GM18909 (cell line): ENCODE measurements at regions not wholly inside any gene's neighbourhood (a gene's known extent, or its start where the extent isn't known, plus 50 kb on each side); places are given as distances from the start of the nearest gene placed in this dataset.
"Not testable (repeated sequence)": the region's sequence is repeated elsewhere in the genome, so short reads cannot be mapped to it uniquely, and the experiment has no call there.

Source experiments
- ATAC-seq: cut with Tn5 transposase; IDR thresholded peaks from one replicate; pipeline ENCODE4 v1.9.1; 2021; ENCODE audit warnings: mild to moderate bottlenecking; ENCODE audit not compliant: unreplicated experiment, poor library complexity

DNA sequence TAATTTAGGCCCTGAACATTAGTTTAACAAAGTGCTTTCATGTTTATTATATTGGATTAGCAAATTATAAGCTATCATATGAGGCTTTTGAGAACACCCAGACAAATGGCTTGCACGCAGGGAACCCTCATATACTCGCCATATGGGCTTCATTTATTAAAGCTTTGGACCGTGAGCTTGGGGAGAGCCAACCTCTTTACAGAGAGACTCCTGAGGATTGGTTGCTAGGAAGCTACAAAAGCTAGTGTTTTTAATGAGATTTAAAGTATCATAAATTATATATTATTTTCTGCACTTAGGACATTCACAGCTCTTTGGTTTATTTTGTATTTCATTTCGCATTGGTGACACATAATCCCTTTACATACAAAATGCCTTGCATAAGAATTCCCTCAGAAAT is 193.8 kb upstream of the TOX3 start:
- ATAC-seq, result no peak

DNA sequence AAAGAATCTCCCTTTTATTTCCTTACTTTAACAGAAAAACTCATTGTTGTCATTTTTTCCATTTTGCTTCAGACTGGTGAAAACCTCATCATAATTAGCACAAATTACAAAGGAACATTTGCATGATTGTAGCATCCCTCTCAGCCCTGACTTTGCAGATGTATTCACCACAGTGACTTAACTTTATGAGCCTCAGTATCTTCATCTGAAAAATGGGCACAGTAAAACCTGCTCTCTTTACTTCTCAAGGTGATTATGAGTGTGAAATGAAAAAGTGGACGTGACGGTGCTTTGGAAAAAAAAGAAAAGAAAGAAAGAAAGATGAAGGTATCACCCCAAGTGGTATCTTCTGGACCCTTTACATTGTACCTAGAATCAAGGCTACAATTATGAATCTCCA is 193.4 kb upstream of the TOX3 start:
- ATAC-seq, result no peak

DNA sequence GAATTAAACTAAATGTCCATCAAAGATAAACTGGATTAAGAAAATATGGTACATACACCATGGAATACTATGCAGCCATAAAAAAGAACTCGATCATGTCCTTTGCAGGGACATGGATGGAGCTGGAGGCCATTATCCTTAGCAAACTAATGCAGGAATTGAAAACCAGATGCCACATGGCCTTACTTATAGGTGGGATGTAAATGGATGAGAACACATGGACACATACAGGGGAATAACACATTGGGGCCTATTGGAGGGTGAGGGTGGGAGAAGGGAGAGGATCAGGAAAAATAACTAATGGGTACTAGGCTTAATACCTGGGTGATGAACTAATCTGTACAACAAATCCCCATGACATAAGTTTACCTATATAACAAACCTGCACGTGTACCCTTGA is 192.0 kb upstream of the TOX3 start:
- ATAC-seq, result not testable (repeated sequence)

DNA sequence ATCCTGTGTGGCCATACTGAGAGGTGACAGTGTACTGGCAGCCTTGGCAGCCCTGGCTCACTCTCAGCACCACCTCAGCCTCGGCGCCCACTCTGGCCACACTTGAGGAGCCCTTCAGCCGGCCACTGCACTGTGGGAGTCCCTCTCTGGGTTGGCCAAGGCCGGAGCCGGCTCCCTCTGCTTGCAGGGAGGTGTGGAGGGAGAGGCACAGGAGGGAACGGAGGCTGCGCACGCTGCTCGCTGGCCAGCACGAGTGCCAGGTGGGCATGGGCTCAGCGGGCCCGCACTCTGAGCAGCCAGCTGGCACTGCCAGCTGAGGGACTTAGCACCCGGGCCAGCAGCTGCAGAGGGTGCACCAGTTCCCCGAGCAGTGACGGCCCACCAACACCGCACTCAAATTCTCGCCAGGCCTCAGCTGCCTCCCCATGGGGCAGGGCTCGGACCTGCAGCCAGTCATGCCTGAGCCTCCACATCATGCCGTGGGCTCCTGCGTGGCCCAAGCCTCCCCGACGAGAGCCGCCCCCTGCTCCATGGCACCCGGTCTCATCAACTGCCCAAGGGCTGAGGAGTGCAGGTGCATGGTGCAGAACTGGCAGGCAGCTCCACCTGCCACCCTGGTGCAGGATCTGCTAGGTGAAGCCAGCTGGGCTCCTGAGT is 184.4 kb upstream of the TOX3 start:
- ATAC-seq, result no peak

DNA sequence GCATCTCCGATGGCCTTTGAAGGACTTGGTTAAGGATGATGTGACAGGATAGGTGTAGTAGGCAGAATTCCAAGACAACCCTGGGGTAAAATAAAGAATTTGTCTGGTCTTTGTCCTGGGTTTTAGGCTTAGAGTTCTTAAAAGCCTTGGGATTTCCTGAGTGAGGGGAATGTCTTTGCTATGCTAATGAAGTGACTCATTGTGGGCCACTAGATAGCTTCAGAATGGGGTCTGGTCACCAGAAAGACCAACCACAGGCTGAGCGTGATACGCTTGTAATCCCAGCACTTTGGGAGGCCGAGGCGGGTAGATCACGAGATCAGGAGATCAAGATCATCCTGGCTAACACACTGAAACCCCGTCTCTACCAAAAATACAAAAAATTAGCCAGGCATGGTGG is 182.8 kb upstream of the TOX3 start:
- ATAC-seq, result no peak

DNA sequence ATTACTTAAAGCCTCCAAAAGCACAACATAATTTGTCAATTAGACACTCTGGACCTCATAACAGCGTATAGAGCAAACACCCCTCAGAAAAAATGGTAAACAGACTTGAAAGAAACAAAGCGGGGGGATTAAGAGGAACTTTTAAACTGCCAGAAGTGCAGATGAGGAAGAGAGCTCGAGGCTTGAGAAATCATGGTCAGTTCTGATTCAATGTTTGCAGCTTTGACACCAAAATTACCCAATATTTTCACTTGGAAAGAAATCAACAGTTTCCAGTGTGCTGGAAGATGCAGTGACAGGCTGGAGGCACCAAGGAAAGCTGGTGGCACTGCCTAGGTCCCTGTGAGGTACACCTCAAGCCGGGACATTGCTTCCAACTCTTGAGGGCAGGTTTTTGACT is 180.9 kb upstream of the TOX3 start:
- ATAC-seq, result no peak

DNA sequence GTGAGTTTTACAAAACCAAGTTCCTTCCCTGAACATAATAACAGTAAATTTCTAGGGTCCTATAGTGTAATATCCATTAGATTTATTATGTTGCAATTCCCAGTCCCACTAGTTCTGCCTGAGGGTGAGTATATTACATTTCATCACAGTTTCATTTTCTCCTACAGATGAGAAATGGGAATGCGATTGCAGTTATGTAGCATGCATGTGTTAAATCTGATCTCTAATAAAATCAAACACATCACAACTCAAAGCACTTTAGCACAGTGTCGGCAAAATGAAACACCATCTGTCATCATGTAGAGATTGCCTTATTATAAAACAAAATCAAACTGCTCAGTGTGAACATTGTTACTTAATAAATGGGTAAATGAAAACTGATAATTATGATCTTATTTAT is 180.5 kb upstream of the TOX3 start:
- ATAC-seq, result no peak

DNA sequence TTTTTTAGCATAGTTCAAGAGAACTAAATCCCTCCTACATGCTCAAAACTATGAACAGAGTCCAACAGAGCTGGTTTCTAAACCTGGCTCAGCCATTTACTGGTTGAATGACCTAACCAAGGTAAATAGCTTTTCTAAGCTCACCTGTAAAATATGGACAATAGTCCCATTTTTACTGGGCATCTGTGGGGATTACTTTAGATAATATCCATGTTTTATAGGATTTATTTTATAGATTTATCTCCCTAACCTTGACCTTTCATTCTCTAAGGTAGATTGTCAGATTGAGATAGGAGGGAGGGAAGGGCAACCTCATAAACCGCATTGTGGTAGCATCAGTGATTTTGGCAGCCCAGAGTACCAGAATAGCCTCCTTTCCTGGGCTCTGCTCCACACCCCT is 178.5 kb upstream of the TOX3 start:
- ATAC-seq, result no peak

DNA sequence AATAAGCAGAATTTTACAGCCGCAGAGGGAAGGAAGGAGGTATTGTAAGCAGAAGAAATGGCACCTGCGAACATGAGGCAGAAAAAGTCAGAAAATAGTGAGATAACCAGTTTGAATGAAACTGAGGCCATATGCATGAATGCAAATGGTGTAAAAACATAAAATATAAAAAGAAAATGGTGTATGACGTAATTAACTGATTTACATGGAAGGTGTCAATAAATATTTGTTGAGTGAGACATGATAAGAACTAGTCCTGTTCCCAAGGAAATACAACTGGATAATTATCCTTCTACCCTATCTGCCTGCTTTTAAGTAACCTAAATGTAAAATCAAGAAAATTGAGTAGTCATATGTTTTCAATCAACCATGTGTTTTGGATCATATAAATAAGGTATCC is 178.1 kb upstream of the TOX3 start:
- ATAC-seq, result no peak

DNA sequence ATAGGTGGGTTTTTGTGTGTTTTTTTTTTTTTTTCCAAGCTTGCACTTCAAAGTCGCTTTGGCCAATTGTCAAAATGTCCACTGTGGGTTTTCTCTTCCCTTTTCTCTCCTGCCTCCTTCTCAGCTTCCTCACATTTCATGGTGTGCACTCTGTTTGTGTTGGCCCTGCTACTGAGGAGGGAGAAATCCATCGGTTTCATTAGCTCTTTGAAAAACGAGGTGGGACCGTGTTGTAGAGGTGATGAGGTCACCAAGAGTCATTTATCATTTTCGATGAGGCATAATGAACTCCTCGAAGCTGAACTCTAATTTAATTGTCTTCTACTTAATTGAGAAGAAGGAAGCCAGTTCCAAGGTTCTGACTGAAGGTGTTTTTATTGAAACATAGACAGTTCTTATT is 174.4 kb upstream of the TOX3 start:
- ATAC-seq, result no peak

DNA sequence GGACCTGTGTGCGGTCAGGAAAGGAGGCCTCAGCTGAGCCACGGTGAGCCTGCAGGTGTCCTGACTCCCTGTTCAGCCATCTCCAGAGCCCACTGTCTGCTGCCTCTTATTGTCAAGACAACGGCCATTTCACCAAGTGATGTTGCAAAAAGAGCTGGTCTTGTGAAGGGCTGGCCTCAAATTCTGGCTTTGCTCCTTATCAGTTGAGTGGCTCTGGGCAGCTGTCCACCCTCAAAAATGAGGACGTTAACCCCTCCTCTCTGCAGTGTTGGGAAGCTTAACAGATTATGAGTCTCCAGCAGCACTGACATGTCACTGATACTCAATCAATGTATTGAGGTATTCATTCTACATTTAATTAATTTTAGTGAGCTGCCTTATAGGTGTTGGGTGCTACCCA is 171.1 kb upstream of the TOX3 start:
- ATAC-seq, result no peak

DNA sequence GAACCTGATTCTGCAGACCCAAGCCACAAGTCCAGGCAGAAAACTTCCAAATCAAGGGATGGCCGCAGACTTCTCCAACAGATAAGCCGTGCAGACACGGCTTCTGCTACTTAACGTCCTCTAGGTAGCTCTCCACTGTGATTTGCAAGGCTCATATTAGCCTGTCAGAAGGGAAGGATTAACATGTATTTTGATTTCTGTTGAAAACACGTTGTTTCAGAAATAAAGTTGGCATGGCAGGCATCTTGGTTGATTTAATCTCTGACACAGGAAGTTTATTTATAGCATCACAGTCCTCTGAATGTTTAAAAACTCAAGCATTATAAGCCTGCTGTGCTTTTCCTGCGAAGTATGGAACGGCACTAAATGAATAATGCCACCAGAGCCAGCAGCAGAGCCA is 166.8 kb upstream of the TOX3 start:
- ATAC-seq, result no peak

DNA sequence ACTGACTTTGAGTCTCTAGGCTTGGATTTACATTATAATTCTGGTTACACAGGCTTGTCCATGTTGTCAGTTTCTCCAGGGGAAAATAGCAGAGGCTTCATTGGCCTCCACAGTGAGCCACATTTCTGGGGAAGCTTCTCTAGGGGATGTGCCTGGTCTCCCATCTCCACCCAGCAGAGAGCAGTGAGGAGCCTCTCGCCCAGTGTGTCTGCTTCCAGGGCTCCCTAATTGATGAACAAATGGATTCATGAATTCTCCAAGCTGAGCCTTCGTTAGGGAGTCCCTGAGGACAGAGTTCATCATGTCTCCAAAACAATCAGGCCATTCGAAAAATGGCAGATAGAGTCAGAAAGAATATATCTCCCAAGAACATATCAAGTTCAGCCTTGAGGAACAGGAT is 162.4 kb upstream of the TOX3 start:
- no peak for ATAC-seq

DNA sequence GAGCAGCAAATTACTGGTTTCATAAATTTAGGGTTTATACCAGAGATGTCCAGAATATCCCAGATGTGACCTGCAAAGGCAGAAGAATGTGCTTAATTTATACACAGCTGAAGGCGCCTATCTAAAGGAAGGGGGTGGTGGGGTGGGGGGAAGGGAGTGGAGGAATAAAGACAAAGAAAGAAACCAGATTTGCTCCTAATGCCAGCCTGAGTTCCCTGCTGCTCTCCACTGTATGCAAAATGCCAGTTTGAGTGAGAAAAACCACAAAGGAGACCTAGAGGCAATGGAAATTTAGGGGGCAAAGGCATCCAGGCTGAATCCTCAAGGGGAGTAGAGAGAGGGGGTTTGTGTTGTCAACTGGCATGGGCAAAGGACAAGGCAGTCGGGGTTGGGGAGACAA is 161.5 kb upstream of the TOX3 start:
- ATAC-seq, result no peak

DNA sequence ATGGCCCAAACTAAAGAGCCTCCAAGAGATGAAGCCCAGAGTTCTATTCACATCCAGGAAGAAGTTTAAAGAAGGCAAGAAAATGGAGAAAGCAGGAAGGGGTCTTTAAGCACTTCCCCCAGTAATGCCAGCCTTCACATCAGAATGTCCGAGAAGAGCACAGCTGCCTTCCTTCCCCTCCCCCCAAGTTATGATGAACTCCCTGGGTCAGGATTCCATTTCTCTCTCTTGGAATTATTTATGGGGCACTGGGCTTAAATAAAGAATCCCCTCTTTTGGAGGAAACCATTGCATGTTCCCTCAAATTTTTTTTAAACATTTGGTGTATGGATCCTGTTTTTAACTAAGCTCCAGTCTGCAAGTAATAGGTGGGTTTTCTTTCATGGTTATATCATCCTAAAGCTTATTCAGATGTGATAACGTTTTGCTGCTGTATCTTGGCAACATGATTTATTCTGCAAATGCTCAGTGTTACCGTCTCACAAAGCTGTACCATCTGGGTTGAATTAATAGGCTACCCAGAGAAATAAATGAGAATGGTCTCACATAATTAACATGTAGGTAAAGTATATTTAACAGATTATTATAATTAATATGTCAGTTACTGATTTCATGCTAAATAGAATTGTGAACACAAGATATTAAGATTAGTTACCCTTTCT is 160.9 kb upstream of the TOX3 start:
- no peak for ATAC-seq

DNA sequence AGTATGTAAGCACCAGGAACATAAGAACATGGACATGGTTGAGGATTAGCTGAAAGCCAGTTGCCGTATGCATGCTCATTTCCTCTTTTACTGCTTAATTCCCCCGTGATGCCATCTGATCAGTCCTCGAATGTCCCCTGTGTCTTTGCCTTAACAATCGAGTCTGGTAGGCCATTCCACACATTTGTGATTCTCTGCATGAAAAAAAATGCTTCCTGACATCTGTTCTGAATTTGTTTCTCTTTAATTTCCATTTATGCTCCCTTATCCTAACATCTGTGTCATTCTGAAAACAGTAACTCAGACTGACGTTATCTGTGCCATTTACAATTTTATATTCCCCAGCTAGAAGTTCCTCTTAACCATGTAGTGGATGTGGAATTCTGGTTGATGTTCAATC is 158.2 kb upstream of the TOX3 start:
- ATAC-seq, result no peak

DNA sequence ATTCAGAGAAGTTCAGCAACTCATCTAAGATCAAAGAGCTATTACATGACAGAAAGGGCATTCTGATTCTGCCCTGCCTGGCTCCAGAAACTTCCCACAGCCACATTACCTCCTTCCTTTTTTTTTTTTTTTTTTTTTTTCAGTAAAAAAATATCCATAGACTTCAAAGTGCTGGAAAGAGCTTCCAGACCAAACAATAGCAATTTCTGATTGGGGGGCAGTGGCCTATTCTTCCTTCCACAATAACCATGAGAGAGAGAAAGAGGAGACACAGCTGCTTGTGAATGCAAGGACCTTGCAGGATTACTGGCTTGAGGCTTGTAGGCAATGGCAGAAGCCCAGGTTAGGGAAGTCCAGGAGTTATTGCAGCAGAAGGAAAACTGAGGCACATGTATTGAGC is 151.0 kb upstream of the TOX3 start:
- ATAC-seq, result no peak

DNA sequence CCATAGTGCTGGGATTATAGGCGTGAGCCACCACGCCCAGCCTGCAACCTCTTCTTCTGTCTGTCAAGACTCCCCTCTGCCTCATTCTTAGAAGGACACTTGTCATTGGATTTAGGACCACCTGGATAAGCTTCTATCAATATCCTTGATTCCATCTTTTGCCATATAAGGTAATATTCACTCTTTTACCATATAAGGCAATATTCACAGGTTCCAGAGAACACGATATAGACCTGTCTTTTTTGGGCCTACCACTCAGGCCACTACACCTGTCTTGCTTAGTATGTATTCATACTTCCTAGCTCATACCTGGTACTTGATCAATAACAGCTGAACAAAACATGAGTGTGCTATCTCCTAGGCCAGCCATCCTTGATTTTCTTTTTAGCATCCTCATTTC is 149.2 kb upstream of the TOX3 start:
- no peak for ATAC-seq

DNA sequence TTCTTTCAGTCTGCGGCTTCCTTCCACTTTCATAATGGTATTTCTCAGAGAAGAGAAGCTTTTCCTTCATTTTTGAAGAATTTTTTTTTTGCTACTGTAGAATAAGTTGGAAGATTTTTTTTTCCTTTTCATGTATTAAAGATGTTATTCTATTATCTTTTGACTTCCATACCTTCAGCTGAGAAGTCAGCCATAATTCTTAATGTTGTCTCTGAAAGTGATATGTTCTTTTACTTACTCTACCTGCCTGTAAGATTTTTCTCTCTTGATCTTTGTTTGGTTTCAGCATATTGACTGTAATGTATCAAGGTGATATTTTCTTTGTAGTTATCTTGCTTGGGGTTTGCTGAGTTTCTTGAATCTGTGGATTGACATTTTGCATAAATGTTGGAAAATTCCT is 143.5 kb upstream of the TOX3 start:
- no peak for ATAC-seq

DNA sequence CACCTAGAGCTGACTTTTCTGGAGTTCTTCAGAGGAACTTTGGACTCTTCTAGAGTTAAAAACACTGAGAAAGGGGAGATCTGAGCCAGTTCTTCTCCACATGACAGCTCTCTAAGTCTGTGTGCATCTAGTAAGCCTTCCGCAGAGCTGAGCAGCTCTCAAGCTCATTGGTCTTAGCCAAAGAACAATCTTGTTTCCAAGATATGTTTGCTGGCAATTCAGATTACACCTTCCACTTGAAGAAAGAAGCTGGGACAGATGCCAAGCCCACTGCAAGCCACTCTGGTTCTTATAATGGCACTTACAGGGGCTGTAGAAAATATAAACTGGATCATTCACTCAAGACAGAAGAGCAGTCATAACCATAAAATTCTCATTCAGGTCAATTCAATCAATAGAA is 134.1 kb upstream of the TOX3 start:
- ATAC-seq, result no peak

DNA sequence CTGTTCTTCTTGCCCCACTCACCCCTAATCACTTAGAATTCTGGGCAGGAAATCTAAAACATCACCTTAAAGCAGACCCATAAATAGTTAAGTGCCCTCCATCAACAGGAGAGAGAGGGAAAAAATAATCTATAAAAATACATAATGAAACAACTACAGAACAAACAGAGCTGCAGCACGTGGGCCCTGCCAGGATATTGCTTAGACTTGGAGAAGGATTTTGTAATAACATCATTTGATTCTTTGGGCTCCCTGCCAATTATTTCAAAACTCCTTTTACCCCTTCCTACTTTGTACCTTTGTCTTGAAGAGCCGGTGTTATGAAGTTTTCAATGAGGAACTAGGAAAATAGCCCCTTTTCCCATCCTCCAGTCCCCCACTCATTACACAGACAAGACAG is 130.6 kb upstream of the TOX3 start:
- no peak for ATAC-seq

DNA sequence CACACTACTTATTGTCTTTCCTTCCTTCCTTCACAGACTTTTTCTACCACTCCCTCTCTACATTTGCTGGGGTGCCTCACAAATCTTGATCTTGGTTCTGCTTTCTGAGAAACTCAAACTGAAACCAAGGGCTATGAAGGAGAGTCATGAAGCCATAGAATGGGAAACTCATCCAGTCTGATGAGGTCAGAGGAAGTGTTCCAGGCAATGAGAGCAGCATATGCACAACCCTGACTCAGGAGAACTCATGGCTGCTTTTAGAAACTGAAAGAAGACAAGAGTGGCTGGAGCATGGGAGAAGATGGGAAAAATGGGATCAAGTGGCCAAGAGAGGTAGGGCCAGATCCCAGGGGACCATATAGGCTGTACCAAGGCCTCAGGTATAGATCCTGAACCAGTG is 130.0 kb upstream of the TOX3 start:
- ATAC-seq, result no peak

DNA sequence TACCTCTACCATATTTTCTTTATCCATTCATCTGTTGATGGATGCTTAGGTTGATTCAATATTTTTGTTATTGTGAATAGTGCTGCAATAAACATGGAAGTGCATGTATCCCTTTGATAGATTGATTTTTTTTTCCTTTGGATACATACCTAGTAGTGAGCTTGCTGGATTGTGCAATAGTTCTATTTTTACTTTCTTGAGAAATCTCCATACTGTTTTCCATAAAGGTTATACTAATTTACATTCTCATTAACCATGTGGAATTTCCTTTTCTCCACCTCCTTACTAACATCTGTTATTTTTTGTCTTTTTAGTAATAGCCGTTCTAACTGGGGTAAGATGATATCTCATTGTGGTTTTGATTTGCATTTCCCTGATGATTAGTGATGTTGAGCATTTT is 124.6 kb upstream of the TOX3 start:
- no peak for ATAC-seq
